ENCODE measurements at regions not wholly inside any gene's neighbourhood (a gene's known extent, or its start where the extent isn't known, plus 50 kb on each side); places are given as distances from the start of the nearest gene placed in this dataset.

- H4K20me1 ChIP-seq (ENCODE audit: low read depth) = no peaks in the 10 kb centered on the region
- H2AFZ ChIP-seq (replicated peaks) = no peak overlapping the region
- TF ChIP-seq EZH2 (IDR thresholded peaks at IDR 0.05) (no peak), CTCF (IDR thresholded peaks at IDR 0.05) (peak; percentile 25)
- H3F3A ChIP-seq (ENCODE audit: low read depth) = no peaks in the 10 kb centered on the region
- H3K4me2 ChIP-seq = no peak overlapping the region
- Mint-ChIP-seq H3K9me3 (no peaks in the 10 kb centered on the region), H3K36me3 (no peaks in the 10 kb centered on the region), H3K27ac (no peak overlapping the region), H3K4me1 (peaks cover 3% of the 10 kb centered on the region), H3K27me3 (ENCODE audit: insufficient read depth, low read depth) (no peaks in the 10 kb centered on the region), H3K4me3 (no peak overlapping the region)
- no peaks in the 10 kb centered on the region for H3K4me1 ChIP-seq
- no peaks in the 10 kb centered on the region for H3K9me3 ChIP-seq (ENCODE audit: low read depth)
- DNase-seq (ENCODE audit: low spot score) = no peak
- H3K4me3 ChIP-seq = no peak overlapping the region
- no peaks in the 10 kb centered on the region for H3K36me3 ChIP-seq
- no peak overlapping the region for H3K9ac ChIP-seq
- H3K27ac ChIP-seq = no peak overlapping the region
- H3K79me2 ChIP-seq (ENCODE audit: low read depth) = no peaks in the 10 kb centered on the region
- no peaks in the 10 kb centered on the region for H3K27me3 ChIP-seq
These were observed 102.3 kb downstream of the P2RY1 start for GRCh38 chr3:152937234-152937633.

- H3K27me3 Mint-ChIP-seq (ENCODE audit: insufficient read depth, low read depth) = no peaks in the 10 kb centered on the region
- Histone ChIP-seq H3K9me3 (ENCODE audit: low read depth) (no peaks in the 10 kb centered on the region), H3K27me3 (no peaks in the 10 kb centered on the region), H2AFZ (replicated peaks) (no peak overlapping the region), H4K20me1 (ENCODE audit: low read depth) (no peaks in the 10 kb centered on the region), H3K4me2 (no peak overlapping the region), H3K79me2 (ENCODE audit: low read depth) (no peaks in the 10 kb centered on the region), H3K27ac (no peak overlapping the region), H3K9ac (no peak overlapping the region), H3K4me1 (no peaks in the 10 kb centered on the region), H3F3A (ENCODE audit: low read depth) (no peaks in the 10 kb centered on the region), H3K36me3 (no peaks in the 10 kb centered on the region), H3K4me3 (no peak overlapping the region)
- no peaks in the 10 kb centered on the region for H3K36me3 Mint-ChIP-seq
- DNase-seq (ENCODE audit: low spot score) = no peak
- no peak overlapping the region for H3K4me3 Mint-ChIP-seq
- peaks cover 3% of the 10 kb centered on the region for H3K4me1 Mint-ChIP-seq
- H3K9me3 Mint-ChIP-seq = no peaks in the 10 kb centered on the region
- TF ChIP-seq CTCF (IDR thresholded peaks at IDR 0.05) (peak; percentile 26), EZH2phosphoT487 (IDR thresholded peaks at IDR 0.05) (no peak), EZH2 (IDR thresholded peaks at IDR 0.05) (no peak)
- H3K27ac Mint-ChIP-seq = no peak overlapping the region
These were observed 104.2 kb downstream of the P2RY1 start for GRCh38 chr3:152938974-152939636.

- Mint-ChIP-seq H3K4me1 (peaks cover 3% of the 10 kb centered on the region), H3K27me3 (ENCODE audit: insufficient read depth, low read depth) (no peaks in the 10 kb centered on the region), H3K4me3 (no peak overlapping the region), H3K9me3 (no peaks in the 10 kb centered on the region), H3K27ac (no peak overlapping the region), H3K36me3 (no peaks in the 10 kb centered on the region)
- Histone ChIP-seq H3K4me3 (no peak overlapping the region), H3K9ac (no peak overlapping the region), H4K20me1 (ENCODE audit: low read depth) (no peaks in the 10 kb centered on the region), H3K9me3 (ENCODE audit: low read depth) (no peaks in the 10 kb centered on the region), H3K4me2 (no peak overlapping the region), H3K4me1 (no peaks in the 10 kb centered on the region), H3K27ac (no peak overlapping the region), H3K27me3 (no peaks in the 10 kb centered on the region), H3K79me2 (ENCODE audit: low read depth) (no peaks in the 10 kb centered on the region), H3K36me3 (no peaks in the 10 kb centered on the region), H3F3A (ENCODE audit: low read depth) (no peaks in the 10 kb centered on the region), H2AFZ (replicated peaks) (no peak overlapping the region)
- no peak for DNase-seq (ENCODE audit: low spot score)
- no peak for TF ChIP-seq CTCF (IDR thresholded peaks at IDR 0.05)
These were observed 106.9 kb downstream of the P2RY1 start for GRCh38 chr3:152941859-152942258.
